CD4-positive, alpha-beta T cell treated with Interferon alpha-2 for 1 hour (primary cell): ENCODE measurements at regions not wholly inside any gene's neighbourhood (a gene's known extent, or its start where the extent isn't known, plus 50 kb on each side); places are given as distances from the start of the nearest gene placed in this dataset.

Experiments
- DNase-seq, 2 donors: peaks; one replicate each; pipeline ENCODE4 v3.0.0-alpha.2; 2020 to 2022

DNA sequence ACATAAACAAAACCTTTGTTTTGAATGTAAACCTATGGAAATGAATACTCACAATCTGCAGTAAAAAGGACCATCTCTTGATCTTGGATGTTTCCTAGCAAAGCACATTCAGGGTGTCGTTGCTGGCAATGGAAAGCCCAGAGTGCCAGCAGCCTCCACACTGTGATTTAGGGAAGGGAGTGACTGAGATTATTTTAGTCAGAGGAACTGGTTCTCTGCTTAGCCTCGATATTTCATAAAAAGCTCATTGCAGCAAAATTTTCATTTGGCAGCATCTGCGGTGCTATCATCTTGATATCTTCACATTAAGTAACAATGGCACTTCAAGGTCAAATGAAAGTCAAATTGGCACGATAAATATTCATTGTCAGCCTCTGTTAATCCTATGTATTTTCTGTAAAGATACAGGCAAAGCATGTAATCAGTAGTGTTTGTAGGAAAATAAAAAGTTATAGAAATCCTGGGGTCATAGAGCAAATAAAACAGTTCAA lies 116.0 kb downstream of the MACIR start:
- DNase-seq = no peak

DNA sequence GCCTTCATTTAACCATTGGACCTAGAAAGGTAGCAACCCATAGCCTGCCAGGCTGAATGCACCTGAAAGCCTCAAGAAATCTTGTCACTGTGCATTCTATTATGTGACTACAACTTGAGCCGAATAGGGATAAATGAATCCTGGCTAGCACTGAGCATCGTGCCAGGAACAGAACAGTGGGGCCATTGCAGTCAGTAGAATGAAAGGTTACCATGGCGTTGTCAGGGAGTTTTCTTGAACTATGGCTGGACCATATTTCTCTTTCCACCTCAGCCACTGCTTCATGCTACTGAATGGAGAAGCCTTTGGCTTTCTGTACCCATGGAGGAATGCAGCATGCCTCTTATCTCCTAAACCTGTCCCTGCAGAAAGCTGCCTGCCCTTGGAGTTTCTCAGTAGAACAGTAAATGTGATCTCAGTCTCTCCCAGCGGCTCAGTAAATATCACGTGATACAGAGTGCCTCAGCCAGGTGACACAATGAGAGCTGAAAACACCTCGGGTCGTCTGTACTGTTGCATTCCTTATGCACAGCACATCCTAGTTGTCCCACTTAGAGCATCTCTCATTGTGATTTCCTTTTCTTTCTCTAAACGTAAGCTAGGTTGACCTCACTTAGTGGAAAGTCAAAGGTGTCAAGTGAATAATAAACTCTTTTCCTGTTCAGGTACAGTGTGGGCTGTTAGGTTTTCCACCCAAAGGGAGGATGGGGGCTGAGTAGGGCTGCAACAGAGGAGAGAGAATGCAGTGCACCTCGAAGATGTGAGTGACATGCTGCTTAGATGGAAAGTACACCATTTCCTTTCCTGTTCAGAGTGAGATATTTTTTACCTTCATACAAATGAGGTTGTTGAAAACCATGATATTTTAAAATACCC lies 115.3 kb downstream of the MACIR start:
- DNase-seq = no peak

DNA sequence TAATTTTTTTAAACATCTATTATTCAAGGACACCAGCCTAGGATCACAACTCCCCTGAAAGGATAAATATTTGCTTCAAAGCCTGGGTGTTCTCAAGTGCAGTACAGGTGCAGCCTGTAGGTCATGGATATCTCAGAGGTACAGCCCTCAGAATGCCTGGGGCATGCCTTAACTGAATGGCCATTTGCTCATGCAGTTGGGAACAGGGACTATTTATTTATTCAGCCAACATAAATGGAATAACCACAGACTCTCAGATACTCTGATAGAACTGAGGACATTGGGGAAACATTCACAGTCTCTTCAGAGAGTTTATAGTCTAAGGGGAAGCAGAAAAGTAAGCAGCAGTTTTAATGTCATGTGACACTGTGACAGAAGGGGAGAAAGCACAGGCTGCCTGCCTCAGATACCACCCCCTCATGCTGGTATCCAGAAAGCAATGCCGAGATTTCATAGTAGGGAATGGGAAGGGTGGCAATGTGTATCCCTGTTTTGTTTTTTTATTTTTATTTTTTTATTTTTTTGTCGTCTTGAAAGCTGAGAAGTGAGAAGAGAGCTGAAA lies 112.6 kb downstream of the MACIR start:
- no peak for DNase-seq

DNA sequence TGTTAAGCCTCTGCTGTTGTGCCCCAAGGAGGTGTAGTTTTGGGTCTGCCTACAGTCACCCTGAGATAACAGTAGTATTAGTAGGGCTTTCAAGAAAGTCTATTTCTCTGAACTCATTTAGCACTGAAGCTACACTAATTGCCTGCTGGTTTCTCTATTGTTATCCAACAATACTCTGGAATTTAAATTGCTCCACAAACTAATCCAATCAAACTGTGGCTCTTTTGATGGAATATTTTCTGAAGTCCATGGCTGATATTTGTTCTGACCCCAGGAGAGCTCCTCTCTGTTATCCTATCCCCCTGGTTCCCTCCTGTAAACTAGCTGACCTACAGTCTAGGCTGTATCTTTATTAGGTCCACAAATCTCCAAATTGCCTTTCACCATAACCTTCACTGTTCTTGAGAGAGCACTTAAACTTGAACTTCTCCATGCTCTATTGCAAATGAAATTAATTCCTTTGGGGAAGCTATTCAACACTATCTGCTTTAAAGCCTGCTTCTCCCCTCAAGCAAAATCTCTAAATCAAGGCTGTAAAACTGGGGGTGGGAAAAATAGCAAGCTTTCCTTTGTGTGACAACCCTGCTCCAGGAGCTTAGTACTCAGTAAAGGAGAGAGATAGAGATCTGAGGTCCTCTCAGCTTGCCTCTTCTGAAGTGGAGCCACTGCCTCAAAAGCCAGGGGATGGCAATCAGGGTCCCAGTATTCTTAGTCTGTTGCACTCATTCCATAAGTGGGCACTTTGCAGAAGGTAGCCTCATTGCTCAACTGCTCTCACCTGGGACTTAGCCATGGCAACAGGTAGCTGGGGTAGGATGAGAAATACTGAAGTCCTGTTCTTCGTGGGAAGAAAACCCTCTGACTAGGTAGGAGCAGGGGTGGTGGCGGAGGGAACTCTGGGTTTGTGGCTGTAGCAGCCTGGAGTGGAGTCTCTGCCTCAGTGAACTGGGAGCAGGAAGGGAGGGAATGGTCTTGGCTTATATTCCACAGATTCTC lies 110.9 kb downstream of the MACIR start:
- no peak for DNase-seq

DNA sequence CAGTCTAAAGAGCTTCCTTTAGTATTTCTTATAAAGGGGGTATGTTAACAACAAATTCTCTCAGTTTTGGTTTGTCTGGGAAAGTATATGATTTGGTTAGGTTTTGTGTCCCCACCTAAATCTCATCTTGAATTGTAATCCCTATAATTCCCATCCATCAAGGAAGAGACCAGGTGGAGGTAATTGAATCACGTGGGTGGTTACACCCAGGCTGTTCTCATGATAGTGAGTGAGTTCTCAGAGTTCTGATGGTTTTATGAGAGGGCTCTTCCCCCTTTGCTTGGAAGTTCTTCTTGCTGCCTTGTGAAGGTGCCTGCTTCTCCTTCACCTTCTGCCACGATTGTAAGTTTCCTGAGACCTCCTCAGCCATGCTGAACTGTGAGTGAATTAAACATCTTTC lies 109.1 kb downstream of the MACIR start:
- no peak for DNase-seq

DNA sequence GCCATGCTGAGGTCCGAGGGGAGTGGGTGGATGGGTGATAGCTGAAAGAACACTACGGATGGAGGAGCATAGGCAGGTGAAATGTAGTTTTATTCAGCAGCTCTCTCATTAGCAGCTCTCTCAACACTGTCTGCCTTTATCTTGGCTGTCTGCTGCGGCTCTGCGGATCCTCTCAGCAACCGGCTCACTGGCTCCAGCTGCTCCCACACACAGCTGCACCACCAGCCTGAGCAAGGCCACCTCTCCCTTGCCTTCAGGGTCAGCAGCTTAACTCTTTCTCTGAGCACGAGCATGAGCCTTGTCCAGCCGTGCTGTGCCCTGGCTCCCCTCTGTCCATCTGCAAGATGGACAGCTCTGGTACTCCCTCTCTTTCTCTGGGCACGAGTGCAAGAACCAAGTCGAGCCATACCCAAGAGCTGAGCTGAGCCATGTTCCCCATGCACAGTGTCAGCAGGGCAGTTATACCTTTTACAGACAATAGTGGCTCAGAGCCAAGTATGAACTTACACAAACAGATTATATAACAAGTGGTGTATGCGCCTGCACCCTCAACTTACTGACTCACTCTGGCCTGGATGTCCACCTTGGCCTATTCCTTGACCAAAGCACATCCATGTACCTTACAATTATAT lies 108.5 kb downstream of the MACIR start:
- DNase-seq = no peak

DNA sequence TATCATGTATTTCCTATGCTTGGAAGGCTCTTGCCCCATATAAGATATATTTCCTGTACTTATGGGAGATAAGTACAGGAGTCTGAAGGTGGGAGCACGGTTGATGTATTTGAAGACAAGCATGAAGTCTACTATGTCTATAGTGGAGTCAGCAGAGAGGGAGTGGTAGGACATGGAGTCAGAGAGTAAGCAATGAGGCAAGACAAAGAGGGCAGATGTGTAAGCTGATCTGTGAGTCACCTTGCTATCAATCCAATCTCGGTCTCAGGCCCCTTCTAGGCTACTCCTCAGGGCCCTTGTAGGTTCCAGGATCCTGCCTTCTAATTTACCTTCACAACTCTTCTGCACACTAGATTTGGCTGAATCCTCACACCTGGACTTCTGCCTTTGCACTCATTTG lies 105.5 kb downstream of the MACIR start:
- DNase-seq = no peak

DNA sequence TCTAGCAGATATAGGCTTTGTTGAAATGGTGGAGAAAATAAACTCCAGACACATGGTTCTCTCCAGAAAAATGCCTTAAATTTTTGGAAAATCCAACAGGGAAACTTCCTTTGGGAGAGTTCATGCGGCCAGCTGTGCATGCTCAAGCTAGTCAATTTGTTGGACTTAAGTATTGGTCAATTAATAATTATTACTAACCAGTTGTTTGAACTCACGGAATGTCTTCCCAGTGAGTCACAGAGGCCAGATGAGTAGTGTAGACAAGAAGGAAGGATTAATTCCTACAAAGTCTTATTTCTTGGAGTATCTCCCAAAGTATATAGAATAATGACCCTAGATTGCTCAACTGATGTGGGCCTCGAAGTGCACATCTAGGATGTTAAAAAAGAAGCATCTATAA lies 103.6 kb downstream of the MACIR start:
- DNase-seq = no peak

DNA sequence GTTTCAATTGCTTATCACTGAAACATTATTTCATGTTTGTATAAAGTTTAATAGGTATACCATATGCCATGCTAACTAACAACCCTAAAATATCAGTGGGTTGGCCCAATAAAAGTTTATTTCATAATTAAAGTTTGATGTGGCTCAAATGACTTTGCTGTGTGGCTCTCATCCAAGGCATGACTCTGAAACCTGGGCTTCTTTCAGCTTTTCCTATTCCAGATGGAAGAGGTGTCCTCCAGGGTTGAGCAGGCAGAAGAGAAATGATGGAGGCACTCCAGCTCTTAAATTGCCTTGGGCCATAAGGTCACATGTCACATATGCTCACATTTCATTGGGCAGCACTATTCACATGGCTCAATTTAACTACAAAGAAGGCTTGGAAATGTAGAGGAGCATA lies 101.9 kb downstream of the MACIR start:
- DNase-seq = no peak

DNA sequence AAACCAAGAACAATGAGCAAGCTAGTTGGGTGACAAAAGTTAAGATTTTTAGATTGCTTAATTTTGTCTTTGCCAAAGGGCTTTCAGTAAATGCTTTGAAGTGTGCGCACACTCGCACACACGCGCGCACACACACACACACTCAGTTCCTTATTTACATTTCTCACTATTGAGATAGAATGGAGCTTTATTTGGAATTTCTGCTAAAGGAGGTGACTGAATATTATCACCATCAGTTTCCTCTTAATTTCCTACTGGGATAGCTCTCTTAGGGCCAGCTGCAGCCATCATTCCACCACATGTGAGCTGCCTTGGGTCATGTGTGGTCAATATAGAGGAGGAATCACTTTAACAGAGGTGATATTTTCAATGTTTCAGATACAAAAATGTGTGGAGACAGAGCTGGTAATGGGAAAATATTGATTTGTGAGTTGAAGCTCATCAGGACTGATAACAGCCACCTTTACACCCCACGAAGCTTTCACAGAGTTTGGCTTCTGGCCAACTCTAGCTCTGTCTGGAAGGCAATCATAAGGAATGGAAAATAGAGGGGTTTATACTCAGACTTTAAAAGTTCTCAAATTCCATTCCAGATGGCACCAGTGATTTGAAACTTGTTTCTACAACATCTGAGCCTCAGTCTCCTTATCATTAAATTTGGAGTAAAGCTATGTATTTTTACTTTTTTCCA lies 99.9 kb downstream of the MACIR start:
- no peak for DNase-seq

DNA sequence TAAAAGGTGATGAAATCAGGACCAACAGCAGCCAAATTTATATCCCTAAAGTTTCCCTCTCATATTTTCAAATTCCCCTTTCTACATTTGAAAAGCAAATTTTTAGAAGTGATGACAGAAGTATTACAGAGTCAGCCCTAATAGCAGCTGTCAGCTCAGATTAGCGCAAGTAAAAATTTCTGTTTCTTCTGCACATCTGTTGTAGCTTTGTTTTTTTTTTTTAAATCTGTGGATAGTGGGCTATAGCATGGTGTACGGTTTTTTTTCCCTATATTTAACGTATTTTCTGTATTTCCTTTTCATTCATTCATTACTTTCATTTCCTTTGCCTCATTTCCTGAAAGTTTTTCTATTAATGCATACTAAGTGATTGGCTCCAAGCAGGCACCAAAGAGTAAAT lies 99.1 kb downstream of the MACIR start:
- no peak for DNase-seq

DNA sequence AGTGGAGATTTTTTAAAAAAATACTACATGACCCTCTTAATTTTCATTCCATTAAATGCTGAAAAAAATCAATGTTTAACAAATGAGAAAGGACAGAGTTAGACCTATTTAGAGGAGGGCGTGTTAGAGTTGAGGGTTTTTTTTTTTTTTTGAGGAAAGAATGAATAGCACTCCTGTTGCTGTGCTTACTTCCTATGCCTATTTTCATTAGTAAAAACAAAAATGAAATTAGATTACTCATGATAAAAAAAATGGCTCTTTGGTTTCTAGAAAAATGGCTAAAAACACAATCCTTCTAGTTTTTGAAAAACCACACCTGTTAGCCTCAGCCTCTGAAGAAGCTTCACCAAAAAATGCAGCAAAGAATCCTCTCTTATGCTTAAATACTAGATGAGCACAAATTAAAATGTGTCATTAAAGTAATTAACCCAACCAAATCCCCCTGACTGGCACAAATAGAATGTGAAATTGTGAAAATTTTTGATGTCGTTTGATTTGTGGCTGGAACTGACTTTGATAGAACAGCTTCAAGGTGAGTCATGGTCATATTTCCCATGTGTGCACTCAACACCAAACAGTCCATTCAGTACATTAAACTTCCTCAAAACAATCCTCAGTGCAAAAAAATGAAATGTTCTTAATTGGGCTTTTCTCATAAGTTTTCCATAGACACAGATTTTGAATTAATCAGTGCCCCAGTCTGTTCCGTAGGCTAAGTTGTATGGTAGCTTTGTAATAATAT lies 98.0 kb downstream of the MACIR start:
- DNase-seq = no peak

DNA sequence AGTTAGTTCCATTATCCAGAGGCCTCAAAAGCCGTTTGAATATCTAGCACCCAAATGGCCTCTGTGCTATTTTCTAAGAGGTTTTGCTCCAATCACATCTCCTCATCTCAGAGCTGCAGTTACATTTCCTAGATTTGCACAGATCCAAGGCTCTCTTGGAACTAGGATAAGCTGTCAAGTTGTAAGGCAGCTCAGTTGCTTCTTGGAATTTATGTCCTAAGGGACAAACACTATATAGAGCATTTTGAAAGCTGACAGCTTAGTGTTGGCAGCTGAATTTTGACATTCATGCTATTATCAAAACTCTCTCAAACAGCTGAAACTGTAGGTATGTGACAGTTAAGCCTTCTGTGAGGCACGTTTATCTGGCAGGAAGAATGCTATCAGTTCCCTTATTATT lies 97.0 kb downstream of the MACIR start:
- DNase-seq = no peak

DNA sequence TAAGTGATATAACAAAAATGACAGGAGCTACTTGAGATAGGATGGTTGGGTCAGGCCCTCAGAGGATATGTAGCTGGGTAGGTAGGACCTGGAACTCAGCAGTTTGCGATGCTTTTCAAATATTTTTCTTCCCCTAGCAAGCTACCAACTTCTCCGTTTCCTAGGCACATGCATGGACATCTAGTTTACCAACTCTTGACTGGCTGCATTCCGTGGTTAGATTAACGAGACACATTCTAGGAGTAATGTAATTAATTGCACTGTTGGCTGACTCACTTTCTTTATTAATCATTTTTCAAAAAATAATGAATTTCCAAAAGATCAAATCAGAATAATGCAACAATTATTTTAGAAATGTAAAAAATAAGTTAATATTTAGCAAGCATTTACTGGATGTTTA lies 95.9 kb downstream of the MACIR start:
- DNase-seq = no peak

DNA sequence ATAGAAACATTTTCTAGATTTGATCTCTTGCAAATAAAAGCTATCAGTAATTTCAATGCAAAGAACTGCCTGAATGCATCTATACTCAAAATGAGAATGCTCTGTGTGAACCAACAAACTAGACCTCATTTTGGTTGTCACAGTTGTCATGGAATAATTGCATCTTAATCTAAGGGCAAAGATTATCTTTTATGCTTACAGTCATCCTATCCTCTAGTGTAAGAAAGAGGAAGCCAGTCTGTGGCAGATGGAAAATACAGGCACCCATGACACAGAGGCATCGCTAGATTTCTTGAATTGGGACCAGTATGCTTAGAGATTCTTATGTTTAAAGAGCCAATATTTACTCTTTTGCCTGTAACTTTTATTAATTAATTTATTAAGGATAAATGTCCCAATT lies 95.0 kb downstream of the MACIR start:
- no peak for DNase-seq

DNA sequence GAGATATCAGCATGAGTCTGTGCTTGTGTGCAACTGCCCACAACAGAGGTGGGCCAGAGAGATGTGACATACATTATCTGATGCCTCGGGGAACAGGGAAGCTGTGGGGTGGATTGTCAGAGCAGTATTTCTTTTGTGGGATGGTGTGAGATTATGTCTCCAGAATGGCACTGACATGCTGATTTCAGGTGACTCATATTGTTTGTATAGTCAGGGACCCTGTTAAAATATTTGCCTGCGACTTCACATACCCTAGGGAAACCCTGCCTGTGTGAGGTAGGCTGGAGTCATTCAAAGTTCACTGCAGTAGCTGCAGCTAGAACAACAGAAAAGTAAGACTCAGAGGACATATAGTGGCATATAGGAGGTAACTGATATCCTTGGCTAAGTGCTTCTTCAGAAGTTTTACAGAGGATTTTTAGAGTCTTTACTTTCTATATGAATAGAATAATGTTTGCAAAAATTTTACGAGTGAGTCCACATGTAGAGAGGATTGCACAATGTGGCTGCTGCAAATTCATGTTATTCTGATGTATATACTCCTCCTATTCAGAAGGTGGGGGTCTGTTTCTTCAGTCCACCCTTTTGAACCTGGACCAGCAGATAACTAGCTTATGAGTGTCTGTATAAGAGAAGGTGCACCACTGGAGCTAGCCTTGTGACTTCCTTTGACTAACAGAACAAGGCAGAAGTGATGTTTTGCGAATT lies 89.3 kb downstream of the MACIR start:
- DNase-seq = no peak

DNA sequence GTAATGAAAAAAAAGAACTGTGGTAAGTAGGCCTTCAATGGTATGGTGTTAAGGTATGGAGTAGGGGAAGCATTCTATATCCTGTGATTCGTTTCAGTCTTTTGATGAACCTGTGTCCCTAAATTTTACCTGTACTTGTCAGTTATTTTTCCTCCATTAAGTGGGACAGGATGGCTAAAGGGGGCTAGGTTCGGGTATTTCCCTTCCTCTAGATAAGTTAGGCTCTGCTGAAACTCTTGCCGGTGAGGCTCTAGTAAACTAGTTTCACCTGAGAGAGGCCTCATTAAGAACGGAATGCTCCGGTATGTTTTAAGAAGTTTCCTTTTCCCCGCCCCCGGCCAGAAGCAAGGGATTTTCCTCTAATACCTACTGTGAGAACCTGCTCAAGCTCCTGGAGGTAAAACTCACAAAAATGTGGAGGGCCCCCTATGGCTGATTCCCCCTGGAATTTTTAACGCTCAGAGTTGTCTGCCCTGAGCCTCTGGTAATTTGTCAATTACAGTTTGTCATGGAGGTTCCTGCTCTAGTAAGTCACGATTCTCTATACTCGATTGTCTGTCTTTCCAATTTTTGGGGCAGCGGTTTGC lies 87.7 kb downstream of the MACIR start:
- no peak for DNase-seq

DNA sequence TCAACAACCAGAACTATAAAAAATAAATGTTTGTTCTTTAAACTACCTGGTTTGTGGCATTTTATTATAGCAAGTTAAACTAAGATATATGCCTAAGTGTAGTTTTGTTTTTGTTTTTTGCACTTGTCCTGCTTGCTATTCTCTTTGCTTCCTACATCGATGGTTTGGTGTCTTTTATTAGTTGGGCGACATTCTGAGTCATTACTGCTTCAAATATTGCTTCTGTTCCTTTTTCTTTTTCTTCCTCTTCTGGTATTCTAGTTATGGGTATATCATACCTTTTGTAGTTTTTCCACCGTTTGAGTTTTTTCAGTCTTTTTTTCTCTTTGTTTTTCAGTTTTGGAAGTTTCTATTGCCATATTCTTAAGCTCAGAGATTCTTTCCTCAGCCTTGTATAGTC lies 86.9 kb downstream of the MACIR start:
- DNase-seq = no peak

DNA sequence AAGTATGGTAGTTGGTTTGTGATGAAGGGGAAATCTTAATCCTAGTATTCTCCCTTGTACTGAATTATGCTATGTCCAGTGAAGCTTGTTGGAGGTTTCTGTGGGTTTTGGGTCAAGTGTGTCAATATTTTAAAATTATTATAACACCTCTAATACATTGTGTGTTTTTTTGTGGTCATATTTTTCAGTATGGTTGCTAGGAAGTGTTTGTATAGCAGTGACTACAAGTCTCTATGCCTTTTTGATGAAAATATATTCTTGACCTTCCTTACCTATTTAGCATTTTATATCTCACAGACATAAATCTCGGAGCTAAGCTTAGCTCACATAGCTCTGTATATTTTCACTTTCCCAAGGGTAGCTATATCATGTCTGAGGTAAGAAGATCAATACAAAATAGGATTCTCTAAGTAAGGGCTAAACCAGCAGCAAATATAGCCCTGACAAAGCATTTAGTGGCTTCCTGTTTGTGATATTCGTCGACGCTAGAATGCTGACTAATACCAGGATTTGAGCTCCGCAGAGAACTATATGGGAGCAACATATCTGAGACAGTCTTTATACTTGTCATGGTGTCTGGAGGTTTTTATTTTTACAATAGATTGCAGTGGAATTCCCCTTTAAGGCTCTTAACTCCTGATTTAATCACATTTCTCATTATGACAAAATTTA lies 82.3 kb downstream of the MACIR start:
- peak in 1 of 2 donors; percentile 4 for DNase-seq

DNA sequence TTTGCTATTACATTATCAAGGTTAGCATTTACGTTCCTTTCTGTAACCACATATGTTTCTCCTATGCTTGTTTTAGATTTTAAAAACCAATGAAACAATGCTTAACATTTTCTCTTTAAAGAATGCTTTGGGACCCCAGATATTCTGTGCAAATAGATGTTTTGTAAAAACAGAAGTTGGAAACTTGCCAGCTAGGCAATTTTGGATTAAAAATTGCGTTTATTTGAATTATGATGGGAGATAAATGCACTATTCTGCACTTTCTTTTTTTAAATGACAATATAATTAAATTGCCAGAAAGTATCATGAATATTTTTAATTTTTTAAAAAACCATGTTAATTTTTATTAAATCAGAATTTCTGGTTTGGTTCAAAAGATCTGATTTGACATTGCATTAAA lies 81.6 kb downstream of the MACIR start:
- DNase-seq = no peak
